GM12891 (cell line): ENCODE measurements at regions not wholly inside any gene's neighbourhood (a gene's known extent, or its start where the extent isn't known, plus 50 kb on each side); places are given as distances from the start of the nearest gene placed in this dataset.

Source experiments
- DNase-seq: peaks from one replicate; pipeline ENCODE4 v3.0.0; 2011; ENCODE audit warnings: low spot score; ENCODE audit not compliant: insufficient read length
- FAIRE-seq: peaks from 2 replicates; lab custom pipeline; 2011; peaks lifted over from hg19 to GRCh38; lab: Jason Lieb, UNC
- PAX5 ChIP-seq: IDR thresholded peaks from 2 replicates; pipeline ENCODE4 v1.6.1; 2011; ENCODE audit warnings: low read length, moderate library complexity, mild to moderate bottlenecking; ENCODE audit not compliant: insufficient read depth, severe bottlenecking
- POLR2A ChIP-seq: IDR thresholded peaks from 2 replicates; pipeline ENCODE4 v1.6.1; 2011; ENCODE audit warnings: low read depth, low read length, control low read depth
- POLR2AphosphoS5 ChIP-seq: IDR thresholded peaks from 2 replicates; pipeline ENCODE4 v1.6.1; 2011; ENCODE audit warnings: low read depth, low read length, control low read depth
- POU2F2 ChIP-seq: IDR thresholded peaks from 2 replicates; pipeline ENCODE4 v1.6.1; 2011; ENCODE audit warnings: low read depth, mild to moderate bottlenecking, control low read depth, low read length, moderate library complexity
- SPI1 ChIP-seq: IDR thresholded peaks from 2 replicates; pipeline ENCODE4 v1.6.1; 2011; ENCODE audit warnings: low read depth, low read length, control low read depth
- TAF1 ChIP-seq: IDR thresholded peaks from 2 replicates; pipeline ENCODE4 v1.6.1; 2011; ENCODE audit warnings: low read depth, low read length, control low read depth

GRCh38 chr5:171673328-171673727 lies 112.3 kb upstream of the SMIM23 start:
- FAIRE-seq: no peak
- no peak for DNase-seq
- TF ChIP-seq PAX5 (no peak), POLR2AphosphoS5 (no peak), TAF1 (no peak), POLR2A (no peak), POU2F2 (no peak), SPI1 (no peak)

GRCh38 chr5:171673840-171674239 lies 111.8 kb upstream of the SMIM23 start:
- DNase-seq (no peak), FAIRE-seq (no peak)
- TF ChIP-seq SPI1: no peak
- no peak for TF ChIP-seq PAX5
- TF ChIP-seq TAF1: no peak
- TF ChIP-seq POU2F2: no peak
- no peak for TF ChIP-seq POLR2A
- TF ChIP-seq POLR2AphosphoS5: no peak

GRCh38 chr5:171675511-171675910 lies 110.1 kb upstream of the SMIM23 start:
- no peak for TF ChIP-seq SPI1
- no peak for TF ChIP-seq POU2F2
- no peak for TF ChIP-seq TAF1
- TF ChIP-seq POLR2AphosphoS5: no peak
- no peak for TF ChIP-seq PAX5
- no peak for TF ChIP-seq POLR2A
- FAIRE-seq (no peak), DNase-seq (no peak)

GRCh38 chr5:171676286-171676944 lies 109.2 kb upstream of the SMIM23 start:
- no peak for FAIRE-seq
- DNase-seq: no peak
- TF ChIP-seq POLR2AphosphoS5: no peak
- no peak for TF ChIP-seq PAX5
- no peak for TF ChIP-seq POLR2A
- no peak for TF ChIP-seq TAF1
- no peak for TF ChIP-seq SPI1
- TF ChIP-seq POU2F2: no peak

- DNase-seq (no peak), FAIRE-seq (no peak)
- TF ChIP-seq POU2F2: no peak
- no peak for TF ChIP-seq PAX5
- no peak for TF ChIP-seq POLR2A
- no peak for TF ChIP-seq POLR2AphosphoS5
- no peak for TF ChIP-seq TAF1
- no peak for TF ChIP-seq SPI1
Observed at GRCh38 chr5:171678646-171679045, 107.0 kb upstream of the SMIM23 start.

- TF ChIP-seq SPI1 (no peak), POLR2AphosphoS5 (no peak), TAF1 (no peak), POU2F2 (no peak), PAX5 (no peak)
- FAIRE-seq: no peak
- no peak for DNase-seq
Observed at GRCh38 chr5:171680485-171680884, 105.1 kb upstream of the SMIM23 start.

GRCh38 chr5:171681061-171681460 lies 104.6 kb upstream of the SMIM23 start:
- DNase-seq (no peak), FAIRE-seq (no peak)
- TF ChIP-seq TAF1 (no peak), POU2F2 (no peak), POLR2A (no peak), SPI1 (no peak), POLR2AphosphoS5 (no peak), PAX5 (no peak)

- TF ChIP-seq POLR2A: no peak
- TF ChIP-seq TAF1: no peak
- FAIRE-seq (no peak), DNase-seq (no peak)
Observed at GRCh38 chr5:171681677-171682076, 103.9 kb upstream of the SMIM23 start.

- no peak for TF ChIP-seq SPI1
- TF ChIP-seq POU2F2: no peak
- no peak for TF ChIP-seq PAX5
- TF ChIP-seq POLR2A: no peak
- TF ChIP-seq POLR2AphosphoS5: no peak
- TF ChIP-seq TAF1: no peak
- no peak for FAIRE-seq
- DNase-seq: no peak
Observed at GRCh38 chr5:171682801-171683200, 102.8 kb upstream of the SMIM23 start.

- no peak for TF ChIP-seq POU2F2
- no peak for TF ChIP-seq SPI1
- TF ChIP-seq POLR2A: no peak
- TF ChIP-seq PAX5: no peak
- TF ChIP-seq POLR2AphosphoS5: no peak
- TF ChIP-seq TAF1: no peak
- DNase-seq: no peak
- FAIRE-seq: no peak
Observed at GRCh38 chr5:171684169-171684568, 101.4 kb upstream of the SMIM23 start.
